GM21717 (cell line): ENCODE measurements at regions not wholly inside any gene's neighbourhood (a gene's known extent, or its start where the extent isn't known, plus 50 kb on each side); places are given as distances from the start of the nearest gene placed in this dataset.
A peak's percentile ranks its signal among the peaks of the same experiment; 100 is the strongest.

Experiments
- ATAC-seq: cut with Tn5 transposase; IDR thresholded peaks from one replicate; pipeline ENCODE4 v1.9.1; 2021; ENCODE audit warnings: mild to moderate bottlenecking, moderate library complexity; ENCODE audit not compliant: unreplicated experiment

GRCh38 chr6:166106076-166106686 lies 61.5 kb downstream of the TBXT start:
- ATAC-seq = peak; percentile 67

GRCh38 chr6:166105341-166106075 lies 62.1 kb downstream of the TBXT start:
- ATAC-seq = peak; percentile 21

GRCh38 chr6:166104872-166105271 lies 62.8 kb downstream of the TBXT start:
- ATAC-seq = no peak

- no peak for ATAC-seq
Observed at GRCh38 chr6:166104107-166104506, 63.5 kb downstream of the TBXT start.

GRCh38 chr6:166101819-166102419 lies 65.7 kb downstream of the TBXT start:
- ATAC-seq = no peak

- no peak for ATAC-seq
Observed at GRCh38 chr6:166097914-166098522, 69.6 kb downstream of the TBXT start.

- ATAC-seq = no peak
Observed at GRCh38 chr6:166087852-166088251, 79.8 kb downstream of the TBXT start.

GRCh38 chr6:166087246-166087645 lies 80.4 kb downstream of the TBXT start:
- ATAC-seq = no peak

GRCh38 chr6:166085500-166085899 lies 82.2 kb downstream of the TBXT start:
- no peak for ATAC-seq

- ATAC-seq = no peak
Observed at GRCh38 chr6:166084951-166085350, 82.7 kb downstream of the TBXT start.

- no peak for ATAC-seq
Observed at GRCh38 chr6:166079841-166080240, 87.8 kb downstream of the TBXT start.

- ATAC-seq = no peak
Observed at GRCh38 chr6:166078294-166078693, 89.4 kb downstream of the TBXT start.

GRCh38 chr6:166076625-166077024 lies 91.0 kb downstream of the TBXT start:
- no peak for ATAC-seq

- no peak for ATAC-seq
Observed at GRCh38 chr6:166075925-166076324, 91.7 kb downstream of the TBXT start.

- no peak for ATAC-seq
Observed at GRCh38 chr6:166075186-166075585, 92.5 kb downstream of the TBXT start.

- no peak for ATAC-seq
Observed at GRCh38 chr6:166073082-166073481, 94.6 kb downstream of the TBXT start.

- no peak for ATAC-seq
Observed at GRCh38 chr6:166068768-166069167, 98.9 kb downstream of the TBXT start.

- no peak for ATAC-seq
Observed at GRCh38 chr6:166058064-166058739, 109.4 kb downstream of the TBXT start.

- ATAC-seq = no peak
Observed at GRCh38 chr6:166057431-166057830, 110.2 kb downstream of the TBXT start.

- ATAC-seq = no peak
Observed at GRCh38 chr6:166056637-166057036, 111.0 kb downstream of the TBXT start.

- ATAC-seq = no peak
Observed at GRCh38 chr6:166055801-166056200, 111.8 kb downstream of the TBXT start.
